NCI-H2029 treated with DMSO at 0.1 percent for 48 hours (cell line): ENCODE measurements at regions not wholly inside any gene's neighbourhood (a gene's known extent, or its start where the extent isn't known, plus 50 kb on each side); places are given as distances from the start of the nearest gene placed in this dataset.

ENCODE experiments used
- DNase-seq: peaks from one replicate; lab custom pipeline; 2025; lab: John Stamatoyannopoulos, UW

- DNase-seq: no peak
These were observed 111.7 kb upstream of the MAF start for GRCh38 chr16:79712276-79712675.

GRCh38 chr16:79707876-79708275 is 107.3 kb upstream of the MAF start:
- no peak for DNase-seq

- no peak for DNase-seq
These were observed 102.5 kb upstream of the MAF start for GRCh38 chr16:79703066-79703465.

- no peak for DNase-seq
These were observed 97.8 kb upstream of the MAF start for GRCh38 chr16:79698341-79698753.

GRCh38 chr16:79697562-79698112 is 97.1 kb upstream of the MAF start:
- DNase-seq: no peak

GRCh38 chr16:79691007-79691406 is 90.5 kb upstream of the MAF start:
- no peak for DNase-seq

GRCh38 chr16:79690159-79690558 is 89.6 kb upstream of the MAF start:
- DNase-seq: no peak

- DNase-seq: no peak
These were observed 87.0 kb upstream of the MAF start for GRCh38 chr16:79687249-79688130.

- DNase-seq: no peak
These were observed 85.3 kb upstream of the MAF start for GRCh38 chr16:79685871-79686270.

- no peak for DNase-seq
These were observed 78.8 kb upstream of the MAF start for GRCh38 chr16:79679334-79679733.

GRCh38 chr16:79677799-79678530 is 77.4 kb upstream of the MAF start:
- DNase-seq: no peak

- DNase-seq: no peak
These were observed 73.1 kb upstream of the MAF start for GRCh38 chr16:79673635-79674034.

- no peak for DNase-seq
These were observed 72.0 kb upstream of the MAF start for GRCh38 chr16:79672524-79672923.

- no peak for DNase-seq
These were observed 68.0 kb upstream of the MAF start for GRCh38 chr16:79668502-79668901.

GRCh38 chr16:79665970-79666369 is 65.4 kb upstream of the MAF start:
- no peak for DNase-seq

GRCh38 chr16:79664407-79664806 is 63.9 kb upstream of the MAF start:
- no peak for DNase-seq

GRCh38 chr16:79662669-79663313 is 62.3 kb upstream of the MAF start:
- DNase-seq: no peak

- no peak for DNase-seq
These were observed 61.6 kb upstream of the MAF start for GRCh38 chr16:79662122-79662521.

GRCh38 chr16:79661578-79661977 is 61.0 kb upstream of the MAF start:
- no peak for DNase-seq

- no peak for DNase-seq
These were observed 58.8 kb upstream of the MAF start for GRCh38 chr16:79659344-79659743.

- no peak for DNase-seq
These were observed 57.9 kb upstream of the MAF start for GRCh38 chr16:79658301-79659033.
